NCI-H1436 treated with DMSO at 0.1 percent for 48 hours (cell line): ENCODE measurements at regions not wholly inside any gene's neighbourhood (a gene's known extent, or its start where the extent isn't known, plus 50 kb on each side); places are given as distances from the start of the nearest gene placed in this dataset.

Experiments
- DNase-seq: peaks from one replicate; lab custom pipeline; 2025; lab: John Stamatoyannopoulos, UW

DNA sequence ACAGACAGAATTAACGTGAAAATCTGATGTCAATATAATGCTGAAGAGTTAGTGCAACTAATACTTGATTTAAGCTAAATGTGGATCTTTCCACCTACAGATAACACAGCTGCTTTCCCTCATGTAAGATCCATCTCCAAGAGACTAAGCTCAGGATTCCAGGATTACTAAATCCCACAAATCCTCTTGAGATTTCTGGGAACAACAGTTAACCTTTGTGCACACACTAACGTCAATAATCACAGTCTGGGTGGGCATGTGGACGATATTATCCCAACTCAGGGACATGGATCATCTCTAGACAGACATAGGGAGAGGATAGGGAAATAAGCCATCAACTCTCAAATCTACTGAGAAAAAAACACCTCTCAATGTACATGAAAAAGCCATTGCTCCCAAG lies 432.6 kb downstream of the SATB2 start:
- no peak for DNase-seq

- DNase-seq, result no peak
Observed at GRCh38 chr2:199024224-199024623, 433.5 kb downstream of the SATB2 start.

GRCh38 chr2:199019898-199020507 lies 437.7 kb downstream of the SATB2 start:
- no peak for DNase-seq

DNA sequence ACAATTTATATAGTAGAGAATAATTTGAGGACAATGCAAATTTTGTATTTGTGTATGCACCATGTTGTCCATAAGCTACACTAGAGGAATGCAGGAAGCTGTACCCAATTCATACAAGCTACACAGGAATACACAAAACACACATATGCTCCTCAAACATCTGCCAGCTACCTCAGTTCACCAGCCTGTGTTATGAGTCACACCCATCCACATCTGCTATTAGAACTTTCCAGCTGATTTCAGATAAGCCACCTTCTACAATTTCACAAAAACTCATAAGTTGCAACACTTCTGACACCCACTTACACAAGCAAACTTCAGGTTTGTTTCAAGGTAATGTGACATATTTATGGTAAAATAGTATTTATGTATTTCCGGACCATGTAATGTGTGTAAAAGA lies 438.9 kb downstream of the SATB2 start:
- no peak for DNase-seq

DNA sequence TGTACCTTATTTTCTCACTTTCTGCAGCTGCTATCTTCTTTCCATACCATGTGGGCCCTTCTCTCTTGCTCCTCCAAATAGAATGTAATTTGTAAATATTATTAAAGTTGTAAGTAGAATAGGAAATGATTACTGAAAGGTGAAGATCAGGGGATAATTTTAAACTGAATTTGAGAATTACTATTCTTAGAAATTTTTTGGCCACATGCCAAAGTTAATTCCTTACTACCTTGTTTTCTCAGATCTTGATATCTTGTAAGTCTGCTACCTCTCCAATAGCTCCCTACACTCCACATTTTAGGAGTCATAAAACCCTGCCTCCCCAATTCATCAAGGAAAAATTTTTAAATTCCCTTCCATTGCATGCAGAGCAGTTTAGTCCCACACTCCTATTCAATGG lies 442.7 kb downstream of the SATB2 start:
- DNase-seq, result no peak

GRCh38 chr2:199014226-199014625 lies 443.5 kb downstream of the SATB2 start:
- no peak for DNase-seq

DNA sequence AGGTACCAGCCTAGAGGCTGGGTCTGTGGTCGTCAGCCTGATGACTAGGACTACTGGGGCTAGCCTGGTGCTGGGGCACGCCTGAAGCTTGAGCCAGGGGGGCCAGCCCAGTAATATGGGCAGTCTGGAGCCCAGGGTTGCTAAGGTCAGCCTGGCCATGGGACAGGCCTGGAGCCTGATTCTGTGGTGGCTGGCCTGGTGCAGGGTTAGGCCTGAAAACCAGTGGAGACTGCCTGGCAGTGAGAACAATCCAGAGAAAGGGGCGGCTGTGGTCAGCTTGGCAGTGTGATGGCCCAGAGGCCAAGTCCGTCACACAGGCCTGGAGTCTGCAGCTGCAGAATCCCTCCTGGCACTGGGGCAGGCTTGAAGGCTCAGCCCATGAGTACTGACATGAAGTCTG lies 445.8 kb downstream of the SATB2 start:
- no peak for DNase-seq

- no peak for DNase-seq
Observed at GRCh38 chr2:198994678-198995077, 463.1 kb downstream of the SATB2 start.

- no peak for DNase-seq
Observed at GRCh38 chr2:198991431-198991830, 466.3 kb downstream of the SATB2 start.

DNA sequence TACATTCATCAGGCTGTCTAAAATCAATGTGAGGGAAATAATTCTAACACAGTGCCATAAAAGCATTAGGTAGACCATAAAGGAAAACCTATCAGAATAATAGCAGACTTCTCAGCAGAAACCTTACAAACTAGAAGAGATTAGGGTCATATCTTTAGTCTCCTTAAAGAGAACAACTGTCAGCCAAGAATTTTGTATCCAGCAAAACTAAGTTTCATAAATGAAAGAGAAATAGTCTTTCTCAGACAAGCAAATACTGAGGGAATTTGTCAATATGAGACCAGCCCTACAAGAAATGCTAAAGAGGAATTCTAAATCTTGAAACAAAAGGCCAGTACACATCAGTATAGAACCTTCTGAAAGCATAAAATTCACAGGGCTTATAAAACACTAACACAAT lies 482.0 kb downstream of the SATB2 start:
- DNase-seq, result no peak

DNA sequence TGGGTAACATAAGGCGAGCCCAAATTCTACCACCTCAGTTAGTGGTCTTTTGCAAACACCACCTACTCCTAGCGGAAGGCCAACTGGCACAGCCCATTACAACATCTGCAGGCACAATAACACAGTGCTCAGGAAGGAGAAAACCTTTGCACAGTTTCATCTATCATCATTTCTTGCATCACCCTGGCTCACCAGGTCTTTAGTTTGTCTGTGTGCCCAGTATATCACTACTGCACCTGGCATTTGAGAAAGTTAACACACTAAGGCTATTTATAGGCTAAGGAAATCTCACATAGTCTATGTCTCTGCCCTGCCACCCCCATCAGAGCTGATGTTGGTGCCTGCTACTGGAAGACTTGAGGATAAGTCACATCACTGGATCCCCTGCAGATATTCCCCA lies 484.0 kb downstream of the SATB2 start:
- no peak for DNase-seq

DNA sequence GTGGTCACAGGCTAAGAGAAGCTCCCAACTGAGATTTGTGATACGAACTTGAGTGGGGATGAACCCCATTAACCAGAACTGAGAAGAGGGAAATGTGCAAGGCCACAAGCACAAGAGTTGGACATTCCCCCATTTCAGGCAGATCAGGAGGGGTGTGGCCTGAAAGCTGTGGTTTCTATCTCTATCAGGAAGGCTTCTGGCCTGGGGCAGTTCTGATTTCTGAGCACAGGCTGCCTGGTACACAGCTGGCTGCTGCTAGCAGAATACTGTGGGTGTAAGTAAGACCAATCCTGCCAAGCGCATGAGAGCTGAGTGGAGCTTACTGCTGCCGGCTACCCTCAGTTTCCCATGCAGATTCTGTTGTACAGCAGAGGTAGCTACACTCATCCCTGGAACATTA lies 484.6 kb downstream of the SATB2 start:
- no peak for DNase-seq

GRCh38 chr2:198968545-198968944 lies 489.2 kb downstream of the SATB2 start:
- DNase-seq, result no peak

DNA sequence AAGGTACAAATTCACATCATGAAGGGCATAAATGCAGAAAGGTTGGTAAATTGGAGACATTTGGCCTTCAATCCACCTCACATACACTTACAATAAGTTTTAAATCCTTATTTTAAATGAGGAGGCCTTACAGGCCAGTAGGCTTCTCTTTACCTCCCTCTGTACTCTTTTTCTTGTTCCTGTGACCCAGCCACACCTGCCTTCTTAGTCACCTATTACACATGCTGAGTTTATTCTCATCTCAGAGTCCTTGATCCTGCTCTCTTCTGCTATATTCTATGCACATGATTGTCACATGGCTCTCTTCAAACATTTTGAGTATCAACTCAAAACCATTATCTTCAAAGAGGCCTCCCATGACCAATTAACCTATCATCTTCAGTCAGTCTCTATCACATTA lies 491.5 kb downstream of the SATB2 start:
- DNase-seq, result no peak

- no peak for DNase-seq
Observed at GRCh38 chr2:198961547-198961946, 496.2 kb downstream of the SATB2 start.

DNA sequence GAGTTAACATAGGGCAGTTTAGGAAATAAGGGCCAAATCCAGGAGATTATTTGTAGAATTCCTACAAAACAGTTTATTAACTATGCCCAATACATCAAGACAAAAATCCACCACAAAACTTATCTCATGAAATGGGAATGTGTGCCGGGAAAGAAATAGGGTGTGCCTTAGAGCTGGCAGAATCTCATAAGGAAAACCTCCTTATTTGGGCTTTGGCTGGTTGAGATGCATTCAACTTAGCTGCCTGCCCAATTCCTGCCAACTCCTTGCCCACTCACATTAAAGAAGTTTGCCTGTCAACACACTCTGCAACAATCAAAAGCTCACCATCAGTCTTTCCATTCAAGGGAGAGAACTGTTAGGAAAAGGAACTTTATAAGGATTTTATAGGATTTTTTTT lies 500.6 kb downstream of the SATB2 start:
- DNase-seq, result no peak

GRCh38 chr2:198953328-198953727 lies 504.4 kb downstream of the SATB2 start:
- DNase-seq, result no peak

DNA sequence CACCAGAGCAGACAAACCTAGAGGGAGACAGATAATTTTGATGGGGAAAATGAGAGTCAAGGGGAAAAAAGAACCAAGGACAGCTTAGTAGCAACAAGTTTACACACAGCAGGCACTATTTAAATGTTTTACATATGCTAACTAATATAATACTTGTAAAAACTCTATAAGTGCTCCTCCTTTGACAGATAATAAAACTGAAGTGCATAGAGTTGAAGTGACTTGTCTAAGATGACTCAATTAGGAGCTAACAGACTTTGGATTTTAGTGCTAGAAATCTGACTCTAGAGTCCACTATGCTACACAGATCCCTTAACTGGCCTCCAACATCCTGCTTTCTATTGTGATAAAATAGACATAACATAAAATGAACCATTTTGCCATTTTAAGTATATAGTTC lies 506.9 kb downstream of the SATB2 start:
- DNase-seq, result no peak

DNA sequence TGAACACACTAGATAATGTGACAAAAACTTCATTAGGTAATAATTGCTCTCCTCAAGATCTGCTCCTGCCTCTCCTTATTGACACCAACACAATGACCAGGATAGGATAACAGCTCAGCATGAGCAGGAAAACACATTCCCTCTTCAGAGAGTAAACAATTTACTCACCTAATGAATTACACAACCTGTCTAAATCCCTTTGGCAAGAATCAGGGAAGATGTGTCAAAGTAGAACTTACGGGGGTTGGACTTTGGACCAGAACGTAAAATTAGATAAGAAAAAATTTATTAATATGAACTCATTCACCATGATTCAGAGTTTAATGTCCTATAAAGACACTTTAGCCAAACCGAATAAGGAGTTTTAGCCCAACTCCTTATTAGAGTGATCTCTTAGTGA lies 512.2 kb downstream of the SATB2 start:
- DNase-seq, result no peak

GRCh38 chr2:198930170-198930569 lies 527.6 kb downstream of the SATB2 start:
- no peak for DNase-seq

GRCh38 chr2:198928026-198928425 lies 529.7 kb downstream of the SATB2 start:
- no peak for DNase-seq

GRCh38 chr2:198917926-198918720 lies 539.6 kb downstream of the SATB2 start:
- DNase-seq, result no peak

GRCh38 chr2:198917275-198917674 lies 540.5 kb downstream of the SATB2 start:
- DNase-seq, result no peak

GRCh38 chr2:198916548-198917080 lies 541.1 kb downstream of the SATB2 start:
- no peak for DNase-seq
